ENCODE measurements at regions not wholly inside any gene's neighbourhood (a gene's known extent, or its start where the extent isn't known, plus 50 kb on each side); places are given as distances from the start of the nearest gene placed in this dataset.

DNA sequence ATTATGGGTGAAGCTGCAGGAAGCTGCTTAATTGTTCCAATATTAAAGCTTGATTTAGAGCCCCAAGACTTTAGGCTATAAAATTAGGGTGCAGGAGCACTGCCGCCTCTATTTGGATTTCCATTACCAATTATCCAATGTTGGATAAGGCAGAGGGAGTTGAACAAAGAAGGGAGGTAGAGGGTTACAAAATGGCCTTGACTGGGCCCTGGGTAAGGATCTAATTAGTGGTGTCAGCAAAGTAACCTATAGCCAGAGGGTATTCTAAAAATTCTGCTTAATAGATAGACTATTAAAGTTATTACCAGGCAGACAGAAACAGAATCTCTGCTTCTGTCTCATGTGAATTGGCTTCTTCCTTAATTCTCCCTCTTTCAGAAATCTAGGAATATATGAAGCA lies 50.3 kb upstream of the DPPA4 start:
- H3K9me3 ChIP-seq (ENCODE audit: low read depth): no peaks in the 10 kb centered on the region
- H3K27me3 Mint-ChIP-seq (ENCODE audit: insufficient read depth, low read depth): peaks cover 10% of the 10 kb centered on the region
- H3K36me3 ChIP-seq: no peaks in the 10 kb centered on the region
- no peak overlapping the region for H3K27ac Mint-ChIP-seq
- no peaks in the 10 kb centered on the region for H4K20me1 ChIP-seq (ENCODE audit: low read depth)
- H3K4me2 ChIP-seq: no peak overlapping the region
- H3K9me3 Mint-ChIP-seq: no peaks in the 10 kb centered on the region
- no peak overlapping the region for H3K9ac ChIP-seq
- no peaks in the 10 kb centered on the region for H3K36me3 Mint-ChIP-seq
- H3K4me1 ChIP-seq: no peaks in the 10 kb centered on the region
- H2AFZ ChIP-seq (replicated peaks): no peak overlapping the region
- H3K27ac ChIP-seq: no peak overlapping the region
- H3K4me1 Mint-ChIP-seq: peaks cover 7% of the 10 kb centered on the region
- TF ChIP-seq CTCF (IDR thresholded peaks at IDR 0.05) (no peak), EZH2 (IDR thresholded peaks at IDR 0.05) (no peak), EZH2phosphoT487 (IDR thresholded peaks at IDR 0.05) (no peak)
- DNase-seq (ENCODE audit: low spot score): no peak
- no peaks in the 10 kb centered on the region for H3K27me3 ChIP-seq
- H3K4me3 Mint-ChIP-seq: no peak overlapping the region
- no peaks in the 10 kb centered on the region for H3F3A ChIP-seq (ENCODE audit: low read depth)
- no peaks in the 10 kb centered on the region for H3K79me2 ChIP-seq (ENCODE audit: low read depth)
- no peak overlapping the region for H3K4me3 ChIP-seq

GRCh38 chr3:109387201-109387600 lies 49.9 kb upstream of the DPPA4 start:
- H3K79me2 ChIP-seq (ENCODE audit: low read depth): no peaks in the 10 kb centered on the region
- no peak overlapping the region for H3K4me3 ChIP-seq
- H3K4me1 Mint-ChIP-seq: peaks cover 7% of the 10 kb centered on the region
- no peaks in the 10 kb centered on the region for H3F3A ChIP-seq (ENCODE audit: low read depth)
- H3K36me3 ChIP-seq: no peaks in the 10 kb centered on the region
- H3K9me3 Mint-ChIP-seq: no peaks in the 10 kb centered on the region
- DNase-seq (ENCODE audit: low spot score): no peak
- TF ChIP-seq EZH2phosphoT487 (IDR thresholded peaks at IDR 0.05): no peak
- TF ChIP-seq CTCF (IDR thresholded peaks at IDR 0.05): no peak
- TF ChIP-seq EZH2 (IDR thresholded peaks at IDR 0.05): no peak
- H3K27ac ChIP-seq: no peak overlapping the region
- H3K9me3 ChIP-seq (ENCODE audit: low read depth): no peaks in the 10 kb centered on the region
- no peak overlapping the region for H3K27ac Mint-ChIP-seq
- H3K4me2 ChIP-seq: no peak overlapping the region
- H4K20me1 ChIP-seq (ENCODE audit: low read depth): no peaks in the 10 kb centered on the region
- H2AFZ ChIP-seq (replicated peaks): no peak overlapping the region
- no peak overlapping the region for H3K9ac ChIP-seq
- H3K4me3 Mint-ChIP-seq: no peak overlapping the region
- H3K27me3 Mint-ChIP-seq (ENCODE audit: insufficient read depth, low read depth): peaks cover 10% of the 10 kb centered on the region
- no peaks in the 10 kb centered on the region for H3K4me1 ChIP-seq
- H3K36me3 Mint-ChIP-seq: no peaks in the 10 kb centered on the region
- H3K27me3 ChIP-seq: no peaks in the 10 kb centered on the region
